ENCODE measurements at regions not wholly inside any gene's neighbourhood (a gene's known extent, or its start where the extent isn't known, plus 50 kb on each side); places are given as distances from the start of the nearest gene placed in this dataset.

GRCh38 chr13:68125087-68125480, 894.9 kb upstream of the PCDH9 start:
- DNase-seq (no peak), ATAC-seq (no peak)
- H3K4me3 ChIP-seq: no peak overlapping the region
- H3K9me3 ChIP-seq: no peaks in the 10 kb centered on the region
- no peak for TF ChIP-seq CTCF (IDR thresholded peaks at IDR 0.05)
- H3K27me3 ChIP-seq: no peaks in the 10 kb centered on the region
- H3K36me3 ChIP-seq: no peaks in the 10 kb centered on the region
- H3K27ac ChIP-seq: no peak overlapping the region
- H3K4me1 ChIP-seq: no peaks in the 10 kb centered on the region
- intact Hi-C loops (cut with DNase I): no loop called here

DNA sequence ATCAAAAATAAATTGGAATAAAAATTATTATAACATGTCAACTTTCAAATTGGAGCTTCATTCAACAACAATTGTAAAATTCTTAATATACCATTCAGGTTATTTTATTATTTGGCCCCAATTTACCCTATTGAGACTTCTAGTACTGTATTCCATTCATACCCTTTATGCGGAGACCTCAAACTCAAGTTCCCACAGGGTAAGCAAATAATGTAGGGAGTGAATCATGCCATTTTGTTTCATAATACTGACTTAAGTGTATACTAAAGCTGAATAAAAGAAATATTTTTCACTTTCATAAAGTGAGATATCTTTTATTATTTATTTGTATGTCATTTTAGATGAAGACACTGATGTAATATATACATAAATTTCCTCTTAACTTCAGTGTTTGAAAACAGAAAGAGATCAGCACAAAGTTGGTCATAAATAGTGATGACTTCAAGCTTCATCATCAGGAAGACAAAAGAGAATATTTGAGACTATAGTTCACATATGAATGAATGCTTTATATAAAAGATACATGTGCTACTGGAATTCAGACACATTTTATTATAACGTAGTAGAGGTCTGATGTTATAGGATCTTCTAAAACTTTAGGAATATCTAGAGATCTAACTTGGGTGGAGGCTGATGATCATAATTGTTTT, 894.4 kb upstream of the PCDH9 start:
- no peak overlapping the region for H3K4me3 ChIP-seq
- TF ChIP-seq CTCF (IDR thresholded peaks at IDR 0.05): no peak
- H3K36me3 ChIP-seq: no peaks in the 10 kb centered on the region
- no peaks in the 10 kb centered on the region for H3K27me3 ChIP-seq
- no peak for DNase-seq
- no peak overlapping the region for H3K27ac ChIP-seq
- H3K4me1 ChIP-seq: no peaks in the 10 kb centered on the region
- no peak for ATAC-seq
- intact Hi-C loops (cut with DNase I): no loop called here
- H3K9me3 ChIP-seq: no peaks in the 10 kb centered on the region

DNA sequence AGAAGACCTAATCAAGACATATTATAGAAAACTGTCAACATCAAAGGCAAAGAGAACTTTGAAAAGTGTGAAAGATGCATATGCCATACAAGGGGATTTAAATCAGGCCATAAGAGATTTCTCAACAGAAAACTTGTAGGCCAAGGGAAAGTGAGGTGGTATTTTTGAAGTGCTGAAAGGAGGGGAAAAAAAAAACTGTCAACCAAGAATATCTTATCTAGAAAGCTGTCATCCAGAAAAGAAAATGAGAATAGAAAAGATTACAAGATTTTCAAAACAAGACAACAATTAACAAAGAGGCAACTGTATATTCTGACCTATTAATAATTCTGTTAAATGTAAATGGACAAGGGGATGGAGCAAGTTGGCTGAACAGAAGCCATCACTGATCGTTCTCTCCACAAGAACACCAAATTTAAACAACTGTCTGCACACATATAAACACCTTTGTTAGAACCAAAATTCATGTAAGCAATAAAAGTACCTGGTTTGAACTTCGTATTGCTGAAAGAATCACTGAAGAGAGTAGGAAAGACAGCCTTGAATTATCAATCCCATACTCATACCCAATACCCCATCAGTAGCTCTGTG, 880.1 kb upstream of the PCDH9 start:
- H3K27ac ChIP-seq: no peak overlapping the region
- H3K36me3 ChIP-seq: no peaks in the 10 kb centered on the region
- peaks cover 8% of the 10 kb centered on the region for H3K9me3 ChIP-seq
- DNase-seq (no peak), ATAC-seq (no peak)
- TF ChIP-seq CTCF (IDR thresholded peaks at IDR 0.05): no peak
- no peaks in the 10 kb centered on the region for H3K4me1 ChIP-seq
- H3K4me3 ChIP-seq: no peak overlapping the region
- H3K27me3 ChIP-seq: no peaks in the 10 kb centered on the region
- intact Hi-C loops (cut with DNase I): no loop called here

DNA sequence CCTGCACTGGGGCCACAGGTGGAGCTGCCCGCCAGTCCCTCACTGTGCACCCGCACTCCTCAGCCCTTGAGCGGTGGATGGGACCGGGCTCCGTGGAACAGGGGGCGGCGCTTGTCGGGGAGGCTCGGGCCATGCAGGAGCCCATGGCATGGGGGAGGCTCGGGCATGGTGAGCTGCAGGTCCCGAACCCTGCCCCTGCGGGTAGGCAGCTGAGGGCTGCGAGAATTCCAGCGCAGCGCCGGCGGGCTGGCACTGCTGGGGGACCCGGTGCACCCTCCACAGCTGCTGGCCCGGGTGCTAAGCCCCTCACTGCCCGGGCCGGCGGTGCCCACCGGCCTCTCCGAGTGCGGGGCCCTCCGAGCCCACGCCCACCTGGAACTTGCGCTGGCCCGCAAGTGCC, 877.5 kb upstream of the PCDH9 start:
- no peaks in the 10 kb centered on the region for H3K4me1 ChIP-seq
- no peaks in the 10 kb centered on the region for H3K36me3 ChIP-seq
- ATAC-seq (peak; percentile 15), DNase-seq (peak; percentile 62)
- TF ChIP-seq CTCF (IDR thresholded peaks at IDR 0.05): no peak
- peaks cover 8% of the 10 kb centered on the region for H3K9me3 ChIP-seq
- no peak overlapping the region for H3K27ac ChIP-seq
- H3K4me3 ChIP-seq: no peak overlapping the region
- intact Hi-C loops (cut with DNase I): no loop called here
- no peaks in the 10 kb centered on the region for H3K27me3 ChIP-seq

- Histone ChIP-seq H3K27ac (no peak overlapping the region), H3K36me3 (no peaks in the 10 kb centered on the region), H3K9me3 (no peaks in the 10 kb centered on the region), H3K27me3 (no peaks in the 10 kb centered on the region), H3K4me1 (no peaks in the 10 kb centered on the region), H3K4me3 (no peak overlapping the region)
- intact Hi-C loops (cut with DNase I): no loop called here
- DNase-seq (no peak), ATAC-seq (no peak)
- TF ChIP-seq CTCF (IDR thresholded peaks at IDR 0.05): no peak
Observed at GRCh38 chr13:68099631-68100030, 869.5 kb upstream of the PCDH9 start.
